ENCODE measurements at regions not wholly inside any gene's neighbourhood (a gene's known extent, or its start where the extent isn't known, plus 50 kb on each side); places are given as distances from the start of the nearest gene placed in this dataset.

GRCh38 chr3:73917643-73918042, 292.9 kb upstream of the PDZRN3 start:
- Histone ChIP-seq H3K27ac (ENCODE audit: low read depth, low read length, poor library complexity, severe bottlenecking) (no peak overlapping the region), H3F3A (ENCODE audit: insufficient read depth, low read length) (no peaks in the 10 kb centered on the region), H3K4me3 (ENCODE audit: low read depth, low read length, poor library complexity, severe bottlenecking) (no peak overlapping the region), H3K27me3 (ENCODE audit: insufficient read depth, low read length) (no peaks in the 10 kb centered on the region), H3K79me2 (ENCODE audit: insufficient read depth, low read length) (no peaks in the 10 kb centered on the region), H3K36me3 (ENCODE audit: insufficient read depth, low read length) (no peaks in the 10 kb centered on the region), H3K9ac (ENCODE audit: low read length) (no peak overlapping the region), H3K9me3 (ENCODE audit: low read length) (no peaks in the 10 kb centered on the region), H2AFZ (ENCODE audit: low read length) (no peak overlapping the region), H3K9me2 (ENCODE audit: low read depth, low read length) (no peaks in the 10 kb centered on the region), H3K4me2 (ENCODE audit: low read length) (no peak overlapping the region), H4K20me1 (ENCODE audit: insufficient read depth, low read length) (no peaks in the 10 kb centered on the region), H3K4me1 (ENCODE audit: insufficient read depth, low read length, severe bottlenecking) (no peaks in the 10 kb centered on the region)
- TF ChIP-seq, protein P1, sequence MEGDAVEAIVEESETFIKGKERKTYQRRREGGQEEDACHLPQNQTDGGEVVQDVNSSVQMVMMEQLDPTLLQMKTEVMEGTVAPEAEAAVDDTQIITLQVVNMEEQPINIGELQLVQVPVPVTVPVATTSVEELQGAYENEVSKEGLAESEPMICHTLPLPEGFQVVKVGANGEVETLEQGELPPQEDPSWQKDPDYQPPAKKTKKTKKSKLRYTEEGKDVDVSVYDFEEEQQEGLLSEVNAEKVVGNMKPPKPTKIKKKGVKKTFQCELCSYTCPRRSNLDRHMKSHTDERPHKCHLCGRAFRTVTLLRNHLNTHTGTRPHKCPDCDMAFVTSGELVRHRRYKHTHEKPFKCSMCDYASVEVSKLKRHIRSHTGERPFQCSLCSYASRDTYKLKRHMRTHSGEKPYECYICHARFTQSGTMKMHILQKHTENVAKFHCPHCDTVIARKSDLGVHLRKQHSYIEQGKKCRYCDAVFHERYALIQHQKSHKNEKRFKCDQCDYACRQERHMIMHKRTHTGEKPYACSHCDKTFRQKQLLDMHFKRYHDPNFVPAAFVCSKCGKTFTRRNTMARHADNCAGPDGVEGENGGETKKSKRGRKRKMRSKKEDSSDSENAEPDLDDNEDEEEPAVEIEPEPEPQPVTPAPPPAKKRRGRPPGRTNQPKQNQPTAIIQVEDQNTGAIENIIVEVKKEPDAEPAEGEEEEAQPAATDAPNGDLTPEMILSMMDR (IDR thresholded peaks at IDR 0.05; ENCODE audit: low read length), result no peak
- no peak for TF ChIP-seq EZH2 (IDR thresholded peaks at IDR 0.05; ENCODE audit: borderline replicate concordance, low read length)

DNA sequence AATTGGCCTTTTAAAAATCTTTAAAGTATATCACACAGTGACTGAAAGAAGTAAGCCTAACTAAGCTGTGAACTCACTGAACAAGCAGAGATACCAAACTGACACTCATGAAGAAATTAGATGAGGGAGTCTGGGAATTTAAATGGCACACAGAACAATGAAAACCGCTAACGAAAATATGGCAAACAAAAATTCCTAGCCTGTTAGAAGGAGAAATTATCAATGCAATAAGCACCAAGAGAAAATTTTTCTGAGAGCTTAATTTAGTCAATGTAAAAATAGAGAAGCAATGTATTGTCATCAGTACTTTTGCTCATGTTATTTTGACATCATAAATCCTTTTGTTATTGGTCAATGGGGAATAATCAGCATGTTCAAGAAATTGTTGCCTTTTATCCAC, 291.1 kb upstream of the PDZRN3 start:
- H3K4me3 ChIP-seq (ENCODE audit: low read depth, low read length, poor library complexity, severe bottlenecking), result no peak overlapping the region
- no peak for TF ChIP-seq EZH2 (IDR thresholded peaks at IDR 0.05; ENCODE audit: borderline replicate concordance, low read length)
- TF ChIP-seq, protein P1 (IDR thresholded peaks at IDR 0.05; ENCODE audit: low read length), result no peak

DNA sequence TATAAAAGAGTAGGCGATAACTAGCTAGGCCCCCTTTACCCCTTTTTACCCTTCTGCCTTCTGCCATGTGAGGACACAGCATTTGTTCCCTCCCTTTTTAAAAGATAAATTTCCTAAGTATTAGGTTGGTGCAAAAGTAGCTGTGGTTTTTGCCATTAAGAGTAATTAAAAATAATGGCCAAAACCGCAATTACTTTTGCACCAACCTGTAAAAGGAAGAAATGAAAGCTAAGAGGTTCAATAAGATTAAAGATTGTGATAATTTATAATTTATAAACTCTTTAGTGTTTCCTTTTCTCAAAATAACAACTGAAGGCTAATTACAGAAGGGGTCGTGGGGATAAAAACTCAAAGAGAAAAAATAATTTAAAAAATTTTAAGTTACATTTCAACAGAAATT, 283.5 kb upstream of the PDZRN3 start:
- Histone ChIP-seq H3K36me3 (ENCODE audit: insufficient read depth, low read length) (no peaks in the 10 kb centered on the region), H3K4me1 (ENCODE audit: insufficient read depth, low read length, severe bottlenecking) (no peaks in the 10 kb centered on the region), H3K9me2 (ENCODE audit: low read depth, low read length) (no peaks in the 10 kb centered on the region), H3K27me3 (ENCODE audit: insufficient read depth, low read length) (no peaks in the 10 kb centered on the region), H4K20me1 (ENCODE audit: insufficient read depth, low read length) (no peaks in the 10 kb centered on the region), H3K27ac (ENCODE audit: low read depth, low read length, poor library complexity, severe bottlenecking) (no peak overlapping the region), H3F3A (ENCODE audit: insufficient read depth, low read length) (no peaks in the 10 kb centered on the region), H3K9me3 (ENCODE audit: low read length) (no peaks in the 10 kb centered on the region), H3K4me3 (ENCODE audit: low read depth, low read length, poor library complexity, severe bottlenecking) (no peak overlapping the region), H3K79me2 (ENCODE audit: insufficient read depth, low read length) (no peaks in the 10 kb centered on the region), H3K4me2 (ENCODE audit: low read length) (no peak overlapping the region), H2AFZ (ENCODE audit: low read length) (no peak overlapping the region), H3K9ac (ENCODE audit: low read length) (no peak overlapping the region)
- TF ChIP-seq, protein P1 (IDR thresholded peaks at IDR 0.05; ENCODE audit: low read length), result no peak
- no peak for TF ChIP-seq EZH2 (IDR thresholded peaks at IDR 0.05; ENCODE audit: borderline replicate concordance, low read length)

More for the DNA sequence above, 291.1 kb upstream of the PDZRN3 start:
- Histone ChIP-seq H2AFZ (ENCODE audit: low read length) (no peak overlapping the region), H3K4me2 (ENCODE audit: low read length) (no peak overlapping the region), H3F3A (ENCODE audit: insufficient read depth, low read length) (no peaks in the 10 kb centered on the region), H3K9ac (ENCODE audit: low read length) (no peak overlapping the region), H3K4me1 (ENCODE audit: insufficient read depth, low read length, severe bottlenecking) (no peaks in the 10 kb centered on the region), H3K27ac (ENCODE audit: low read depth, low read length, poor library complexity, severe bottlenecking) (no peak overlapping the region), H3K79me2 (ENCODE audit: insufficient read depth, low read length) (no peaks in the 10 kb centered on the region), H3K27me3 (ENCODE audit: insufficient read depth, low read length) (no peaks in the 10 kb centered on the region), H4K20me1 (ENCODE audit: insufficient read depth, low read length) (no peaks in the 10 kb centered on the region), H3K36me3 (ENCODE audit: insufficient read depth, low read length) (no peaks in the 10 kb centered on the region), H3K9me2 (ENCODE audit: low read depth, low read length) (no peaks in the 10 kb centered on the region), H3K9me3 (ENCODE audit: low read length) (no peaks in the 10 kb centered on the region)
